PC-9 (cell line): ENCODE measurements at regions not wholly inside any gene's neighbourhood (a gene's known extent, or its start where the extent isn't known, plus 50 kb on each side); places are given as distances from the start of the nearest gene placed in this dataset.

Experiments
- BruUV-seq: library from RNA; stranded (reverse); fragments of 400-500 nt; replicated peaks from 2 replicates; lab custom pipeline; 2021; lab: Mats Ljungman, UMichigan
- CTCF ChIA-PET: fragments of 300-600 bp; sonication (Branson Sonifier 250); formaldehyde crosslinking; loops from one replicate; lab custom pipeline; 2022; ENCODE audit warnings: antibody characterized with exemption; lab: Charles Lee
- POLR2A ChIA-PET: fragments of 300-600 bp; sonication (Branson Sonifier 250); formaldehyde crosslinking; loops from one replicate; lab custom pipeline; 2022; ENCODE audit warnings: antibody characterized with exemption; ENCODE audit not compliant: unreplicated experiment; lab: Charles Lee
- DNase-seq, 2 experiments: peaks; one replicate each; pipeline versions ENCODE4 v3.0.0 to v3.0.0-alpha.2; 2015 to 2022; ENCODE audit warnings: mixed read lengths in 1 of 2
- H2AFZ ChIP-seq: fragments of 200-600 bp; sonication (generic); 2 replicates; pipeline ENCODE4 v1.8.1; 2017; ENCODE audit warnings: antibody characterized with exemption
- H3F3A ChIP-seq: fragments of 200-600 bp; sonication (generic); 2 replicates; pipeline ENCODE4 v1.8.1; 2017; ENCODE audit warnings: antibody characterized with exemption, mild to moderate bottlenecking, low read depth; ENCODE audit not compliant: insufficient read depth
- H3K27ac ChIP-seq: fragments of 200-600 bp; sonication (generic); 2 replicates; pipeline ENCODE4 v1.6.1; 2016; ENCODE audit warnings: mixed run types
- H3K27me3 ChIP-seq: fragments of 200-600 bp; sonication (generic); 2 replicates; pipeline ENCODE4 v1.6.1; 2016; ENCODE audit warnings: low read depth, mixed run types; ENCODE audit not compliant: insufficient read depth
- H3K36me3 ChIP-seq: fragments of 200-600 bp; sonication (generic); 2 replicates; pipeline ENCODE4 v1.6.1; 2016; ENCODE audit warnings: low read depth, mixed run types
- H3K4me1 ChIP-seq: fragments of 200-600 bp; sonication (generic); replicated peaks from 2 replicates; pipeline ENCODE4 v1.6.1; 2016; ENCODE audit warnings: mixed run types; ENCODE audit not compliant: insufficient read depth
- H3K4me2 ChIP-seq: fragments of 200-600 bp; sonication (generic); 2 replicates; pipeline ENCODE4 v1.6.1; 2017; ENCODE audit warnings: mixed run types
- H3K4me3 ChIP-seq: fragments of 200-600 bp; sonication (generic); 2 replicates; pipeline ENCODE4 v1.6.1; 2016; ENCODE audit warnings: mixed run types
- H3K79me2 ChIP-seq: fragments of 200-600 bp; sonication (generic); 2 replicates; pipeline ENCODE4 v1.6.1; 2017; ENCODE audit warnings: low read depth, mixed run types
- H3K9me2 ChIP-seq: fragments of 200-600 bp; sonication (generic); 2 replicates; pipeline ENCODE4 v1.8.1; 2017; ENCODE audit warnings: mild to moderate bottlenecking; ENCODE audit not compliant: insufficient read depth
- H3K9me3 ChIP-seq: fragments of 200-600 bp; sonication (generic); 2 replicates; pipeline ENCODE4 v1.8.1; 2016; ENCODE audit warnings: low read depth; ENCODE audit not compliant: insufficient read depth
- H4K20me1 ChIP-seq: fragments of 200-600 bp; sonication (generic); 2 replicates; pipeline ENCODE4 v1.8.1; 2017; ENCODE audit not compliant: insufficient read depth
- EZH2 ChIP-seq: fragments of 200-600 bp; sonication (generic); IDR thresholded peaks from 2 replicates; pipeline ENCODE4 v1.8.0; 2017; ENCODE audit warnings: antibody characterized with exemption, low read depth
- intact Hi-C: fragments of 100-400 bp; cut with micrococcal nuclease; formaldehyde crosslinking; loops from one replicate; pipeline ENCODE4 v1.10.0; 2022; ENCODE audit not compliant: unreplicated experiment
- TF ChIP-seq, protein P1 (sequence below): fragments of 200-600 bp; sonication (generic); conservative IDR thresholded peaks from 2 replicates; pipeline ENCODE4 v1.6.1; 2017; ENCODE audit warnings: mixed run types, antibody characterized with exemption, mild to moderate bottlenecking, moderate library complexity

DNA sequence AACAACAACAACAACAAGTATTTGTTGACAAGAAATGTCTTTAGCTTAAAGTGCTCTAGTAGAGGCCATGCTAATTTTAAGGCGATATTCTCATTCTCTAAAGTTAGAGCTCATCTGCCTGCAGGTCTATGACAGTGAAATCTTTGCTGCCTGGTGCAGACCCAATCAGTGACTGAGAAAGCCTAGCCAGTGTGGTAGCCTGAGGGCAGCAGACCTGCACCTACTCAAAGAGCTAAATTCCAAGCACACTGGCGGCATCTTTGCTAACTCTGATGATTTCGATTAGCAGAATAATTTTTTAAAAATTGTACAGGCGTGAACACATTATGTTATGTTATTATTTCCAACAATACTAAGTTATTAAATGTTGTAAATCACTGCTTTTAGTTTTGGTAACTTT is 228.8 kb upstream of the RGMA start:
- no peaks in the 10 kb centered on the region for H4K20me1 ChIP-seq
- intact Hi-C loops = no loop called here
- no peak overlapping the region for H3K4me2 ChIP-seq
- H3F3A ChIP-seq = no peaks in the 10 kb centered on the region
- ChIA-PET CTCF (interaction anchor here (0.6 kb wide), 1 partner anchor 230 kb away, joined by 5 read pairs; no protein-coding TSS in a partner anchor), POLR2A (no interaction called here)
- no peak overlapping the region for H3K27ac ChIP-seq
- no peak for DNase-seq
- no peaks in the 10 kb centered on the region for H3K4me1 ChIP-seq
- no peaks in the 10 kb centered on the region for H3K9me2 ChIP-seq
- no peaks in the 10 kb centered on the region for H3K79me2 ChIP-seq
- BruUV-seq = no TSS peak
- no peak overlapping the region for H2AFZ ChIP-seq
- H3K27me3 ChIP-seq = peaks cover 60% of the 10 kb centered on the region
- TF ChIP-seq, protein P1, sequence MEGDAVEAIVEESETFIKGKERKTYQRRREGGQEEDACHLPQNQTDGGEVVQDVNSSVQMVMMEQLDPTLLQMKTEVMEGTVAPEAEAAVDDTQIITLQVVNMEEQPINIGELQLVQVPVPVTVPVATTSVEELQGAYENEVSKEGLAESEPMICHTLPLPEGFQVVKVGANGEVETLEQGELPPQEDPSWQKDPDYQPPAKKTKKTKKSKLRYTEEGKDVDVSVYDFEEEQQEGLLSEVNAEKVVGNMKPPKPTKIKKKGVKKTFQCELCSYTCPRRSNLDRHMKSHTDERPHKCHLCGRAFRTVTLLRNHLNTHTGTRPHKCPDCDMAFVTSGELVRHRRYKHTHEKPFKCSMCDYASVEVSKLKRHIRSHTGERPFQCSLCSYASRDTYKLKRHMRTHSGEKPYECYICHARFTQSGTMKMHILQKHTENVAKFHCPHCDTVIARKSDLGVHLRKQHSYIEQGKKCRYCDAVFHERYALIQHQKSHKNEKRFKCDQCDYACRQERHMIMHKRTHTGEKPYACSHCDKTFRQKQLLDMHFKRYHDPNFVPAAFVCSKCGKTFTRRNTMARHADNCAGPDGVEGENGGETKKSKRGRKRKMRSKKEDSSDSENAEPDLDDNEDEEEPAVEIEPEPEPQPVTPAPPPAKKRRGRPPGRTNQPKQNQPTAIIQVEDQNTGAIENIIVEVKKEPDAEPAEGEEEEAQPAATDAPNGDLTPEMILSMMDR = no peak
- TF ChIP-seq EZH2 = no peak
- no peaks in the 10 kb centered on the region for H3K36me3 ChIP-seq
- no peaks in the 10 kb centered on the region for H3K9me3 ChIP-seq
- H3K4me3 ChIP-seq = no peak overlapping the region

DNA sequence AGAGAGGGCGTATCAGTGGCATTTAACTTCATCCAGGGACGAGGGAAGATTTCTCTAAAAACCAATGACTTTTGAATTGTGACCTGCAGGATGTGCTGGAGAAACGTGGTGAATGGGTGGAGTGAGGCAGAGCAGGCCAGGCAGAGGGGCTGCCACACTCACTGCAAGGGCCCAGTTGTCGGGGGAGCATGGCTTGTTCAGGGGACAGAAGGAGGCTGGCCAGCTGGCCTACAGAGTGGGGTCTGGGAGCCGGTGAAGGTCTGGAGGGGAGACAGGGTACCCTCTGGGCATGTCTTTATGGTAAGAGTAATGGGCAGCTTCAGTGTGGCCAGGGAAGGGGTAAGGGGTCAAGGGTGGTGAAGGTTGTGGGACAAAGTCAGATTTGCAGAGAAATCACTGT is 225.2 kb upstream of the RGMA start:
- POLR2A ChIA-PET = no interaction called here
- Histone ChIP-seq H3K4me1 (no peaks in the 10 kb centered on the region), H3K4me2 (no peak overlapping the region), H3F3A (no peaks in the 10 kb centered on the region), H3K79me2 (no peaks in the 10 kb centered on the region), H3K36me3 (no peaks in the 10 kb centered on the region), H3K9me2 (no peaks in the 10 kb centered on the region), H3K9me3 (no peaks in the 10 kb centered on the region), H3K27ac (no peak overlapping the region), H3K4me3 (no peak overlapping the region), H2AFZ (no peak overlapping the region), H4K20me1 (no peaks in the 10 kb centered on the region), H3K27me3 (peaks cover 61% of the 10 kb centered on the region)
- CTCF ChIA-PET = no interaction called here
- intact Hi-C loops = no loop called here
- TF ChIP-seq, protein P1 = no peak
- TF ChIP-seq EZH2 = no peak
- no TSS peak for BruUV-seq
- DNase-seq = no peak

DNA sequence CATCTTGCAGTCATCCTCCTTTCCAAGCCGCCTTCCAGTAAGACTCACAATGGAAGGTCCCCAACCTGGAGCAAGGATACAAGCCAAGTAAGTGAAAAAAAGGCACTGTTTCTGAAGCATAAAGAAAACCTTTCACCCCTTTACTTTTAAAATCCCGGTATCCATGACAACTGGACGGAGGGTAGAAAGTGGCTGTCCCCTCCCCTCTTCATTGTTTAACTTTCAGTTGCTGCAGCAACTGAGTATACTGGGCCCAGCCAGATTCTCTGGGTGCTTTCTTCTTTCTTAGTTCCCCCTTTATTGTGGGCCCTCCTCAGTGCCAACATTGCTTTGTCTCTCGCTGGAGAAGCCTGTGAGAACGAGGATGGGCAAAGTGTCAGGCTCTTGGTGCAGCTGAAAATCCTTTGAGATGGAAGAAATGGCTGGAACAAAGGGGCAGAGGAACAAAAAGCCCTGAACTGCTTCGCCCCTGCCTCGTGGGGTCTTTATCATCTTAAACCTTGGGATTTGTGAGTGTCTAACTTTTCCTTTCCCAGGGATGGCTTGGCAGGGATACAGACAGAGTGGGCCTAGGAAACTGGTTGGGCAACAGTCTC is 224.0 kb upstream of the RGMA start:
- no peak for TF ChIP-seq EZH2
- TF ChIP-seq, protein P1 = no peak
- CTCF ChIA-PET = no interaction called here
- Histone ChIP-seq H3K36me3 (no peaks in the 10 kb centered on the region), H4K20me1 (no peaks in the 10 kb centered on the region), H3K4me1 (no peaks in the 10 kb centered on the region), H2AFZ (no peak overlapping the region), H3K79me2 (no peaks in the 10 kb centered on the region), H3K4me2 (no peak overlapping the region), H3K9me2 (no peaks in the 10 kb centered on the region), H3K9me3 (no peaks in the 10 kb centered on the region), H3K27ac (no peak overlapping the region), H3K4me3 (no peak overlapping the region), H3K27me3 (peaks cover 64% of the 10 kb centered on the region), H3F3A (no peaks in the 10 kb centered on the region)
- no peak for DNase-seq
- no TSS peak for BruUV-seq
- intact Hi-C loops = no loop called here
- POLR2A ChIA-PET = no interaction called here
